HG03439 (cell line): ENCODE measurements at regions not wholly inside any gene's neighbourhood (a gene's known extent, or its start where the extent isn't known, plus 50 kb on each side); places are given as distances from the start of the nearest gene placed in this dataset.

Experiments
- ATAC-seq: cut with Tn5 transposase; IDR thresholded peaks from one replicate; pipeline ENCODE4 v1.9.1; 2021; ENCODE audit warnings: mild to moderate bottlenecking, moderate library complexity; ENCODE audit not compliant: unreplicated experiment

DNA sequence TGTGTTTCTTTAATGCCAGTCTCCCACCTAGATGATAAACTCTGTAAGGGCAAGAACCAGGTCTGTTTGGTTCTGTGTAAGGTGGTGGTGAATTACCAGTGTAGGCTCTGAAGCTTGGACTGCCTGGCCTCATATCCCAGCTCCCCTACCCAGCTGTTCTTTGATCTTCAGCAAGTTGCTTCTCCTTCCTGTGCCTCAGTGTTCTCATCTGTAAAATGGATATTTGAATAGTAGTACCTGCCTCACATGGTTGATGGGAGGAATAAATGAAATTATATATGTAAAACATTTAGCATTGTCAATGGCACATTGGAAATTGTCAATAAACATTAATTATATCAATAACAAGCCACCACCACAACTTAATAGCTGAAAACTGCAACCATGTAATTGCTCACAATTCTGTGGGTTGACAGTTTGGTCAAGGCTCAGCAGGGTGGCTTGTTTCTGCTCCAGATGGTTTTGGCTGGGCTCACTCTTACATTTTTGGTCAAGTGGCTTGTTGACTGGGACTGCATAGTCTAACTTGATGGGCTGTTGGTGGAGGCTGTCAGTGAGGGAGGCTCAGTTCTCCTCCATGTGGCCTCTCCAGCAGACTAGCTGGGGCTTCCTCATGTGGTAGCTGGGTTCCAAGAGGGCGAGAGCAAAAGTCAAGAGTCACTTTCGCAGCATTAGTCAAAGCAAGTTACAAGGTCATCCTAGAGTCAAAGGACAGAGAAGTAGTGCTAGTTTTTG is 84.5 kb upstream of the DUSP5 start:
- ATAC-seq, result no peak

DNA sequence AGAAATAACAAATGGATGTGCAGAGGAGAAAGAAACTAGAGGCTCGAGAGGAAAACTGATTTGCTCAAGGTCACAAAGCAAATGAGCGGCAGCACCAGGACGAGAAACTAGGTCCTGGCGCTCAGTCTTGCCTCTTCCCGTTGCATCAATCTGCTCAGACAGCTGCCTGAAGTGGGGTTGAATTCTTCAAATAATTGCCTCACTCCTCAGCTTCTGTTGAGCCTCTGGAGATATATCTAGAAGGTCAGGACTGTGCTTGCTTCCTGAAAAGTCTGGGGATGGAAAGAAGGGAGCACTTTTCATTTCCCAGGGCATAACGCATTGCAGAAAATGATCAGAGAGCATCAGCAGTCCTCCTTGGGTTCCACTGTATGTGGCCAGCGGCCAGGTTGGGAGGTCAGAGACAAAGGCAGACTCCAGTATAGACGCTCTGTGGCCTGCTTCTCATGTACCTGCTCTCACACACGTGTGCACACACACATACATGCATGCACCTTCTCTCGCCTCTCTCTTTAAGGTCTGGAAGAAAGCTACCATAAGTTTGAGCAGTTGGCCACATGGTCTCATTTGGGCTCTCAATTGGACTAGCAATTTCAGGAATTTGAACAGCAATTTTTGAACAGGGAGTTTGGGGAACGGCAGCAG is 83.7 kb upstream of the DUSP5 start:
- ATAC-seq, result peak; percentile 6

DNA sequence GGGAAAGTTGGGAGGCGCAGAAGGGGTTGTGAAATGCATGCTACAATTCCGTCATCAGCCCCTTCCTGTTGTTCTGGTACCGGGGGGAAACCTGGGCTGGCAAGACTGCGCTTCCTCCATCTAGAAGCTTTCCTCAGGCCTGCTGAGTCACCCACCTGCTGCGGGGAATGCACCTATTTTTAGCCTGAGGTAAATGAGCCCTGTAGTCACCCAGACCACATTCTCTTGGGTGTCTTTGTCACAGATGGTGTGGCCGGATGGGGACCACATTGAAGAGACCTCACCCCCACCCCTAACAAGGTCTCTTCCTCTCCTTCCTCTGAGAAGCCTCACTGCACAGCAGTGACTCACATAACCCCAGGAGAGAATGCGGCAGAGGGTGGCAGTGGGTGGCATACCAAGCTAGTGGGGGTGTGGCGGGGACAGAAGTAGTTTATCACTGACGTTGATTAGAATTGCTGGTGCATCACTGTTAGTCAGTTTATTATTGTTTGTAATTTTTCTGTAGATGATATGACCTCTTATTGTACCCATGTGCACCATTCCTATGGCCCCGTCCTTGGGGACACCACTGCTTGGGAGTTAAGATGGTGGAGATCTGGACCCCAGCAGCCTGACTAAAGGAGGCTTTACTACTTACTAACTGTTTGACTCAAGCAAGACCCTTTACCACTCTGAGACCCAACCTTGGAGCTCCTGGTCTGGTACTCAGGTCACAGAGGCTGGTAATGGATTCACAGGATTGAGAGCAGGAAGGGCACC is 83.0 kb upstream of the DUSP5 start:
- ATAC-seq, result peak; percentile 74

DNA sequence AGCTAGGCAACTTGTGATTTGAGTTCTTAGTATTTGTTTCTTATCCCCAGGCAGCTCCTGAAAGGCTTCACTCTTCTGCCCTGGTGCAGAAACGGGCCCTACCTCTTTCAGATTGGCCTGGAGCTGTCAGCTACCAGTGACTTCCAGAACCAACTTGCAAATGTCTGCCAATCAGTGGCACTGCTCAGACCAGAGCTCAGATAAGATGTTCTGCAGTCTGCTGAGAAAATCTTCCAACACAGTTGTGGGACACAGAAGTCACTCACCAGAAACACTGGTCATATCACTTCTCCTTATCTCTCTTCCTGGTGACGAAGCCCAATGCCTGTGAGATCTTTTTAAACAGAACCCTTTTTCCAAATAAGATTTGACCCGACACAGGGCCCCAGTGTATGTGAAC is 81.9 kb upstream of the DUSP5 start:
- ATAC-seq, result no peak

DNA sequence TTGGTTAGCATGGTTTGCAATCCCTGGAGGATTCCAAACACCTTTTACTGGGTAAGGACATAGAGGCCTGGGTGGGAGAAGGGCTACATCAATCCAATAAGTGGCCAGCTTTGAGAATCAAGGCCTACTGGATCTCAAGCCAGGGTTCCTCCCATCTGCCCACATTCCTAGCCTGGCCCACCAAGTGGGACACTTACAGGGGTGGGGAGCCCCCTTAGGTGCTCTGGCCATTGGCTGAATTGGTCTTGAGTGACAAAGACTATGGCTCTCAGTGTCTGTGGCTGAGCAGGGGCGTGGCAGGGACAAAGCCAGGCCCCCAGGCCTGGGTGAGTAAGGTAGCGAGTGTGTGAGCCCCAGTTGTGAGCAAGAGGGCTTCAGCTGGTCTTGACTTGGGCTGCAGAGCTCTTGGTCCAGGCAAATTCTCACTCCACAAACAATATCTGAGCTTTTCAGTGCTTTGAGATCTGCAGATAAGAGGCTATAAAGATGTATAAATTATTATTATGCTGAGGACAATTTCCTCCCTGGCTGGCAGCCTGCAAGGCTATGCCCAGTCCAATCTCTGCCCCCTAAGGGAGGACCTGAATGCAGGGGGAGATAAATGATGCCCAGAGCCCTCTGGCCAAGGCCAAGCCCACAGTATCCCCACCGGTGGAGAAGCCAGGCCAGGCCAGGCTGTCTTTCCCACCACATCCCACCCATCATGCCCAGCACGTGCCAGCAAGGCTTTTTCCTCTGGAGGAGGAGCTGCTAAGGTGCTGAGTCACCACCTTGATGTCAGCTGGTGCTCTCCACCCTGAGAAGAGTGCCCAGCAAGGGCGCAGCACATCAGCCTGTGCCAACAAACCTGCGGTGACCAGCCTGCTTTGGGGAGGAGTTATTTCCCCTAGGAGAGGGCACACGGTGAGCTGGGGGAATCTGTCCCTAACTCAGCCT is 80.7 kb upstream of the DUSP5 start:
- no peak for ATAC-seq

DNA sequence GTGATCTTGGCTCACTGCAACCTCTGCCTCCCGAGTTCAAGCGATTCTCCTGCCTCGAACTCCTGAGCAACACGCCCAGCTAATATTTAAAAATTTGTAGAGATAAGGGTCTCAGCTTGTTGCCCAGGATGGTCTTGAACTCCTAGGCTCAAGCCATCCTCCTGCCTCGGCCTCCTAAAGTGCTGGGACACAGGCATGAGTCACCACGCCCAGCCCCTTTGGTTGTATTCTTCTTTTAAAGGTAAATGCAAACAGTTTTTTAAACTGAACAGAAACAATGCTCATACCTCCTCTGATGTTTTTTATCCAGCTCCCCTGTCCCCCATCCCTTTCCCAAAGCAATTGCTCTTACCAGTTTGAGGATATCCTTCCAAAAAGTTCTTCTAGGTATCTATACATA is 79.5 kb upstream of the DUSP5 start:
- no peak for ATAC-seq

DNA sequence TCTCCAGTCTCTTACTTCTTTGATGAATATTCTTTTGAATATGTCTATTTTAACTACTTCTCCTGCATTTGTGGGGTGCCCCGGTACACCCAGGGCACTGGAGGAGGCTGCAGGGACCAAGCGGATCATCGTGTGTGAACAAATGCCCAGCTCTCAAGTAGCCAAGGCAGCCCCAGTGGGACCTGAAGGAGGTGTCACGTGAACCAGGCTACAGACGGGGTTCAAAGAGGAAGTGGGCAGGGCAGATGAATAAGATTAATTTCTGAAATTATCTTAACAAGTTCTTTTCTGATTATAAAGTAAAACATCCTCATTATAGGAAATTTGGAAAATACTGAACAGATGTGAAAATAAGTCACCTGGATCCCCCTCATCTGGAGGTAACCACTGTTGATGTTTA is 78.4 kb upstream of the DUSP5 start:
- no peak for ATAC-seq

DNA sequence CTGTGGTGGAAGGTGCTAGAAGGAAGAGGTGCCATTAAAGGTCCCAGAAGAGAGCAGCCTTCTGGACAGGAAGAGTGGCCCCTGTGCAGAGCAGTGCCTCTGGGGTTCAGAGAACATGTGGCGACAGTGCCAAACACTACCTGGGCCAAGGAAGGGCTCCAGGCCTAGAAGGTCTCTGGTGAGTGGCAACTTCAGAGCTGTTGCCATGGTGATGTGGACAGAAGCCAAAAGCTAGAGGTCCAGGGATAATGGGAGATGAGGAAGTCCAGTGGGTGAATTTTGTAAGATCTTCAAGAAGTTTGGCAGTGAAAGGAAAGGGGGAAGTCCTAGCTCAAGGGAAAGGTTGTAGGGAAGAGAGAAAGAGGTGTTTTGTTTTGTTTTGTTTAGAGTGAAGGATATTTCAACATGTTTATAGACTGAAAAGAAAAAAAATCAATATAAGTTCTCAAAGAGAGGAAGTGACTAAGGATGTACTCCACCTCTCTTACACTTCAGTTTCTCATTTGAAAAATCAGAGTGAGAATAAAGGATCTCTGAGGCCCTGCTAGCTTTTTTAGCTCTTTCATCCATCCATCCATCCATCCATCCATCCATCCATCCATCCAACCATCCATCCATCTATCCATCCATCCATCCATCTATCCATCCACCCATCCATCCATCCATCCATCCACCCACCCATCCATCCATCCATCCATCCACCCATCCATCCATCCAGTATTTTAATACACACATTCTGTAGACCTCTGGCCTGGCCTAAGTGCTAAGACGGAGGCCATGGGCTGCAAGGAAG is 77.1 kb upstream of the DUSP5 start:
- no peak for ATAC-seq

DNA sequence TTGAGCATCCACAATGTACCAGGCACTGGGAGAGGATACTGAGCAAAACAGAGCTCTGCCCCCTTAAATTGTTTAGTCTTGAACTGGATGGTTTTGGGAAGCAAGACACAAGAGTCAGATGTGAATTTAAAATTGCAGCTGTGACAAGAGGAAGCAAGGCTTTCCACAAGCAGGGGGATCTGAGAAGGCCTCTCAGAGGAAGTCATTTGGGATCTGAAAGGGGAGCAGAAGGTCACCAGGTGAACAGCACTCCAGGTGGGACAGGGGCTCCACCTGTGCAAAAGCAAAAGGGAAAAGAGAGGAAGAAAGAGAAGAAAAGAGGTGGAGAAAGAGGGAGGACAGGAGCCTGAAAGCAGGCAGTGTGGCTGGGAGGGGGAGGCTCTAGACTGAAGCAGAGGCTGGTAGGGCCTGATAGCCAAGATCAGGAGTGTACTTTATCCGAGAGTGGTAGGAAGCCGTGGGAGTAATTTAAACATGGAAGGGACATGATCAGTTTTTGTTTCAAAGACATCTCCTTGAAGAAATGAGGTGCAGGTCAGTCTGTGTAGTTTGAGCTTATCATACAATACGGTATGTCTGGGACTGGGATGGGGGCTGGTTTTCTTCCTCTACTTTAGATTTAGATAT is 76.1 kb upstream of the DUSP5 start:
- no peak for ATAC-seq

DNA sequence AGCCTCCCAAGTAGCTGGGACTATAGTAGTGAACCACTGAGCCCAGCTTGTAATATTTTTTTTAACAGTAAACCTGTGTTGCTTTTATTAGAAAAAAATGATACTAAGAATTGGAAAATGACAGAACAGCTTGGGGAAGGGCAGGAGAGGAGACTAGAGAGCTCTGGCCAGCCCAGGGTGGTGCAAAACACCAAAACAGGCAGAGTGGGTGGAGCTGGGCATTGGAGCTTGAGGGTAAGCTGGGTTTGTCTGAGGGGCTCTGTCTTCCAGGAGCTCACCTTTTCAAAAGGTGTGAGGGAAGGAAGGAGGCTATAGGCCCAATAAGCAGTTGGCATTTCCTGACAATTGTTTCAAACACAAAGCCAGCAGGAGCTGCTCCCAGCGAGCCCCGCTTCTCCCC is 75.2 kb upstream of the DUSP5 start:
- no peak for ATAC-seq

DNA sequence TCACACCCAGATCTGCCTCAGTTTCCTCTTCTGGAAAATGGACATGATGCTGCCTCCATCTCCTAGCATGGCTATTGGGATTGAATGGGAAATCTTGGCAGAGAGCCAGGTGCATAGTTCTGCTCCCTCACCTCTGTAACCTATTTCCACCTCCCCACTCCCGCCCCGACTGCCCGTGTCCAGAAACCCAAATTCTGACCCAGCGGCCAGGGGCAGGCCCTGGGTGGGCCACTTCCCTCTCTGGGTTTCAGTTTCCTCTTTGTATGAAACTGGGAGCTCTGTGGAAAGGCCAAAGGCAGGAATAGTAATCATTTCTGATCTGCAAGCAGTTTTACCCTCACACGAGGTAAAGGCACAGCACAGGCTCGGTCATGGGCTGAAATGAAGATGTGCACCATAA is 74.1 kb upstream of the DUSP5 start:
- ATAC-seq, result no peak

DNA sequence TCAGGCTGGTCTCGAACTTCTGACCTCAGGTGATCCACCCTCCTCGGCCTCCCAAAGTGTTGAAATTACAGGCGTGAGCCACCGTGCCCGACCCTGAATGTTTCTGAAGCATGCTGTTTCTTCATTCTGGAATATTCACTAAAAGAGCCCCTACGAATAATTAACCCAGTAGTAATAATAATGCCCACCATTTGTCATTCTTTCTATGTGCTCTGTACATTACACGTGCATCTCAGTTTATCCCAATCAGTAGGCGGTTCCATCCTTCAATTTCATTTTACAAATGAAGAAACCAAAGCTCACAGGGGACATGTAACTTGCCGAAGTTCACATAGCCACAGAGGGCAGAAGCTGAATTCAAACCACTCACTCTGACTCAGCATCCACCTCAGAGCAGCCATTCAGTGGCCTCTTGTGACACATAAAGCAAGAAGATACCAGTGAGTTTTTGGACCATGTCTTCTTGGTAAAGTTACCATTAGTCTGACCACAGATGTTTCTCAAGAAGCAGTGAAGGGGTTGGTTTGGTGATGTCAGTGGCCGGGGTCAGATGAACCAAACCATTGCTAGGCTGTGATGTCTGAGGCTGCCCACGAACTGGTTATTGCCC is 71.9 kb upstream of the DUSP5 start:
- ATAC-seq, result peak; percentile 61

DNA sequence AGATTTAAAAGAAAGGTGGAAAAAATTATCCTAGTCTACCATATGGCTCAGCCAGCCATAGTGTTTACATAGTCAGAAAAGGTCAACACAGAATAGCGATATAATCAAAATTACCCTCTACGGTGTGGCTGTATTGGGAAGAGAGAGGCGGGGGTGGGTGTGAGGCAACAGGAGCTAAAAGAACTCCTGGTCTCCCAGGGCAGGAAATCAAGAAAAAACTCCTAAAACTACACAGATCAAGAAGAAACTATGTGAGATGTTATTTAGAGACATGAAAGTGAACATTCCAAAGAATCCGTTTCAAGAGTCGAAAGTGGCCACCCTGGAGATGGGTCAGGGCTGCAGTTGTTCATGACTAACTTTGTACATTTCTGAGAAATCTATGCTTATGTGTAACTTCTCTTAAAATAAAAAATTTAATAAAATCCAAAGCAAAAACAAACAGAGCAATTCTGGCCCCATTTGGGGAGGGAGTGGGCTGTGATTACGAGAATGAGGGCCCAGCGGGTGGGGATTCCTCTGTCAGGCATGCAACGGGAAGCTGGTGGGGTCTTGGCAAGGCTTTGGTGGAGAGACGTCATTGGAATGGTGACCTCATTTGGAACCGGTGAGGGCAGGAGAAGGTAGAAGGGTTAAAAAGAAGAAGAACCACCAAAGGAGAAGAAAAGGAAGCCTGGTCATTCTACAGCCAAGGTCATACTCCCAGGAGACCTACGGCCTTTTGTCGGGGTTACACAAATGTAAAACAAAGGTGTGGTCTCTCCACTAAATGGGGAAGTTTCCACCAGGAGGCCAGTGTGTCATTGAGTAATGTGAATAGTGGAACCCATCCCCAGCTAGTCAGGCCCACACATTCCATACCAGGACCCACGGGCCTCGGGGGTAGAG is 71.2 kb upstream of the DUSP5 start:
- ATAC-seq, result no peak

DNA sequence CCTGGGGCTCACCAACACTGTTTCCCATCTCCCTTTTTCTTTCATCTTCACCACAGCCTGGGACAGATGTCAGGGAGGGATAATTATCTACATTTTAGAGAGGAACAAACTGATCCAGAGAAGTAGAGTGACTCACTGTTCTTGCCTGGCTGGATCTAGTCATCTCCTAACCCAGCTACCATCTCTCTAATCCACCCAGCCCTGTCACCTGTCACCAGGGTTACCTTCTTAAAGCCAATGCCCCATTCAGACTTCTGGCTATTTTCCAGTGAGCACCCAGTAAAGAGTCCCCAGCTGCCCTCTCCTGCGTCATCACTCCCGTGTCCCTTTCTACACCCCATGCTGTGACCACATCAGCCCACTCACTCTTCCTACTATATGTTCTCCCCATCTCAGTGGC is 68.4 kb upstream of the DUSP5 start:
- no peak for ATAC-seq

DNA sequence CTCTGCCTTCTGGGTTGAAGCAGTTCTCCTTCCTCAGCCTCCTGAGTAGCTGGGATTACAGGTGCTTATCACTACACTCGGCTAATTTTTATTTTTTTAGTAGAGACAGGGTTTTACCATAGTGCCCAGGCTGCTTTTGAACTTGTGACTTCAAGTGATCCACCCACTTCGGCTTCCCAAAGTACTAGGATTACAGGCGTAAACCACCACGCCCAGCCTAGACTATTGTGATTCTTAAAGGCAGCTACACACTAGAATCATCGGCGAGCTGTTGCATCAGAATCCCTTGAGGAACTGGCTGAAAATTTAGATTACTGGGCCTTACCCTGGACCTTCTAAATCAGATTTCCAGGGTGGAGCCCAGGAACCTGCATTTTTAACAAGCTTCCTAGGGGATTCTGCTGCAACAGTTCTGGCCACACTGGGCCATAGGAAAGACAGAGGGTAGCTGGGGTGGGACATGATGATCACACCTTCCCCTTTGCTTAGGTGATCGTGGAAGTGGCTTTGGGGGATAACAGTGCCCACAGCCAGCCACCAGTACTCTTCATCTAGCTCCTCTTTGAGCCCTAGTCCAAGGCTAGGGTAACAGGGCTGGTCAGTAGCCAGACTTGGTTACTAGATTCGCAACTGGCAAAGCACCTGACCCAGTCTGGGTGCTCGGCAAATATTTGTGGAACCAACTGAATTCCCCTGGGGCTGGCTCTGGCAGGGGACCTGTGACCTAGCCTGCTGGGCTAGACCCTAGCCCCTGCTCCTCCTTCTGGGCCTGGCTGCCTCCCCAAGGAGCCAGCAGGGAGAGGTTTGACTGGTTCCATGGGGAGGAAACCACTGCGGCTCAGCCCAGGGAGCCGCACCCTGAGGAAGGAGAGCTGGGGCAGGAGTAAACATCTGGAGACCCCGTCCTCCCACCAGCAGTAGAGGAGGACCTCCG is 67.1 kb upstream of the DUSP5 start:
- no peak for ATAC-seq

DNA sequence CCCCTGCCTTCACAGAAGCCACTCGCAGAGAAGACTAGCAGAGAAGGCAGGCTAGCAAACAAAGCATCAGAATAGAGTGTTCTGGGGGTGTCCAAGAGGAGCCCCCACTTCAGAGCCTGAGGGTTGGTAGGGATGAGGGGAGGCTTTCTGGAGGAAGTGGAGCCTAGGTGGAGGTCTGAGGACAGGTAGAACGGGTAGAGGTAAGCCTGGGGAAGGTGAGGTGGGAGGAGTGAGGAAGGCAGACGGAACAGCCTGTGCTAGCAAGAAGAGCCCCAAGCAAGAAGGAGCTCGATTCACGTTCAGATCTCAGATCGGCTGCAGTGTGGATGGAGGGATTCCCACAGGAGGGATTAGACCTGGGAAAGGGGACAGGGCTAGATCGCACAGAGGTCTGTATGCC is 66.0 kb upstream of the DUSP5 start:
- ATAC-seq, result no peak

DNA sequence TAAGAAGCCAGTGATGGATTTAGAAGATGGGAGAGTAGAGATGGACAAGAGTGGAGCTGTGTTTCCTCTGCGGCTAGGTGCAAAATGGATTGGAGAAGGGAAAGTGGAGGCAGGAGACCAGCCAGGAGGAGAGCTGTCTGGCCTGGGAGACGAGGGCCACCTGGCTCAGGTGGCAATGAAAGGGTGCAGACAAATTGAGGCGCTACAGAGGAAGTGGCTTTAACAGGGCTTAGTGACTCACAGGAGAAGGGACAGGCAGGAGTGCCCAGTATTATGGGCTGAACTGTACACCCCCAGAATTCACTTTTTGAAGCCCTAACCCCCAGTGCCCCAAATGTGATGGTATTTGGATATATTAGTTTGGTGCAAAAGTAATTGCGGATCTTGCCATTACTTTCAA is 65.6 kb upstream of the DUSP5 start:
- no peak for ATAC-seq
